NCI-H510A (cell line): ENCODE measurements at regions not wholly inside any gene's neighbourhood (a gene's known extent, or its start where the extent isn't known, plus 50 kb on each side); places are given as distances from the start of the nearest gene placed in this dataset.

Source experiments
- DNase-seq: peaks from one replicate; lab custom pipeline; 2025; lab: John Stamatoyannopoulos, UW

DNA sequence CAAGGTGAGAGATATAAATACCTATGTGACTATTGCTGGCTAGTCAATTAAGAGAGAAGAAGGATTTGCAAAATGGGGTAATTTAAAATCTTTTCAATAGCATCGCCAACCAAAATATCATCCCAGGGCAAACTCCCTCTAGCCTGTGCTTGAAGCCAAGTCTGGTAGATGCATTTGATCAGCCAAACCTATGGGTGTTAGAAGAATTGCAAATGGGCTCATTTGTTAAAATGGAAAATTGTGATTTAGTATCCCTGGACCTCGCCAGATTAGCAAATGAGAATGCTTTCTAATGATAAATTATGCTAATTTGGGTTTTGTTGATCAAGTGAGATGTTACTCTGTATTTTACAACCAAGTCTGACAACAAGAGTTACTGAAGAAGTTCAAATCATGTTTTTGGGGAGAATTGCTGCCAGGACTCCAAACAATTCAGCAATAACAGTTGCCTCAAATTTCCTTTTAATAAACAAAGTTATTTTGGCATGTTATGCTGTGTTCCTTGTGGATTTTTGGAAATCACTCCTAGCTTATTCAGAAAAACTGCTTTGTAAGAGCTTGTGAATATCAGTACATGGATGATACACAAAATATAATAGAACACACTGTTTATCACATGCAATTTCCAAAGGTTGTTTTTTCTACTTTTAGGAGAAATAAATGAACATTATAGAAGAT, 272.5 kb upstream of the PARD3B start:
- no peak for DNase-seq

GRCh38 chr2:204274429-204274828, 270.8 kb upstream of the PARD3B start:
- no peak for DNase-seq

DNA sequence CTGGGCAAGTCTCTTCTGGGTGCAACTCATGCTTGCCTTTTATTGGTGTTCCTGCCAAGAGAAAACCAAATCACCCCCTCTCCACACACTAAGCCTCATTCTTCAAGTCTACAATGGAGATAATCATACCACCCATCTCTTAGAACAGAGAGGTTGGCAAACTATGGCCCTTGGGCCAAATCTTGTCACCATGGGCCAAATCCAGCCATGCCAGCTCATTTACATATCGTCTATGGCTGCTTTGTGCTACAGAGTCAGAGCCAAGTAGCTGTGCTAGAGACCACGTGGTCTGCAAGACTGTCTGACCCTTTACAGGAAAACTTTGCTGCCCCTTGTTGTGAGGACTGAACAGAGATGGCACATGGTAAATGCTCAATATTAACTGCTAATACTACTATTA, 270.3 kb upstream of the PARD3B start:
- DNase-seq, result no peak

- no peak for DNase-seq
These were observed 268.0 kb upstream of the PARD3B start for GRCh38 chr2:204277226-204277625.

- no peak for DNase-seq
These were observed 266.8 kb upstream of the PARD3B start for GRCh38 chr2:204278454-204278853.

- no peak for DNase-seq
These were observed 265.5 kb upstream of the PARD3B start for GRCh38 chr2:204279819-204280218.

- DNase-seq, result no peak
These were observed 265.0 kb upstream of the PARD3B start for GRCh38 chr2:204280262-204280668.

DNA sequence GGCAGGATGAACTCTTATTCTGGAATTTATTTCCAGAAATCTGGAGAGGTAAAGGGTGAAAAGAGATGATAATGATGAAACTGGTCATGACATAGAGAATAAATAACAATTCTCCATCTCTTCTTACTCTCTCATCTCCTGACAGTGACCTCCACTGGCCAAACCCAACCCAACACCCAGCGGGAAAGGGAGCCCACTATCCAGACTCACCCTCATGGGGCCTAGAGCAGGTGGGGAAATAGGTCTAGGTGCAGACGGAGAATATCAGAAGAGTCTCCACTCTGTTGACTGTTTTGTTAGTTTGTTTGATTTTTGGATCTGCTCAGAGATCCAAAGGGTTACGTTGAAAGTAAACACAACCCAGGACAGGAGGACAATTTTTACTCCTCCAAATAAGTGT, 263.2 kb upstream of the PARD3B start:
- no peak for DNase-seq

DNA sequence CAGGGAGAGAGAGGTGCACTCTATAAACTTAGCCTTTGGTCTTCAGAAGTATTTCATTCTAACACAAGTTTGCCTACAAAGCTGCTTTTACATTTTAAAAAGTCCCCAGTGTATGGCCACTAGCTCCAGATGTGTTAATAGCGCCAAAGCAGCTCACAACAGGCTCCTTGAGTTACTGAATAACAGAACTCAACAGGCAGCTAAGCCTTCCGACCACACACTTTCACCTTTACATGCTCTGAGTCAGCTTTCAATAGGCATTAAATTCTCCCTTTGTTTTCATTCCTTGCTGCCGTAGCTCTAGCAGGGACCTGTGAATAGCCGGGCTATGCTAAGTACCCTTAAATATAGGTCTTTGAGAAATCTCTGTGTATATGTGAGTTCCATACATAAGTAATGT, 262.8 kb upstream of the PARD3B start:
- DNase-seq, result no peak

GRCh38 chr2:204289066-204289465, 256.2 kb upstream of the PARD3B start:
- DNase-seq, result no peak

GRCh38 chr2:204292439-204292838, 252.8 kb upstream of the PARD3B start:
- no peak for DNase-seq

- DNase-seq, result no peak
These were observed 251.2 kb upstream of the PARD3B start for GRCh38 chr2:204293884-204294747.

DNA sequence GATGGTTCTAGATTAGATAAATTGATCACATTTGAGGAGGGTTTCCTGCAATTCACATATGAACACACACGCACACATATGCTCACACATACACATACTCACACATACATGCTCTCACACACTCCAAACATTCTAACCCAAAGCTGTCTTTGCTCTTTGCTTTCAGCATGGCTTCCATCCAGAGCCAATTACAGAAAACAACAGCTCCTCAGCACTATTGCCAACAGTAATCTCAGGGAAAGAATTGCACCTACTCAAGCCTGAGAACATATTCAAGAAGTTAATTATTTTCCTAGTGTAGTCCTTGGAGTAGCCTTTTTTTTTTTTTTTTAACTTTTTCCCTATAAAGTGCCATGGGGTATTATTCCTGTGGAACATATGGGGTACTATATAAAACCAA, 246.9 kb upstream of the PARD3B start:
- DNase-seq, result no peak

- DNase-seq, result no peak
These were observed 245.5 kb upstream of the PARD3B start for GRCh38 chr2:204299766-204300165.

- DNase-seq, result no peak
These were observed 238.6 kb upstream of the PARD3B start for GRCh38 chr2:204306667-204307066.

DNA sequence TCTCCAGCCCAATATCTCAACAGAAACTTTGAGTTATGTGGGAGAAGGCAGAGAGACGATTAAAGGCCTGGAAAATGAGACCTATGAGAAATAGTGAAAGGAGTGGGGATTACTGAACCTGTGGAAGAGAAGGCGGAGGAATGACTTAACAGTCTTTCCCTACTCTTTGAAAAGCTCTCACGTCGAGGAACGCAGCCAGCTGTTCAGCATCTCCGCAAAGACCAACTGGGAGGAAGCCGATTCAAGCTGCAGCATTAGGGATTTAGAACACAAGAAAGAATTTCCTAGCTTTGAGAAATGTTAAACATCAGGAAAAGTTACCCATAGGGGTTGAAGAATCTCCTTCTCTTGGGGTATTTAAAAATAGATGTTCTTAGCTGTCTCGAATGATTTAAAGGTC, 233.2 kb upstream of the PARD3B start:
- no peak for DNase-seq

DNA sequence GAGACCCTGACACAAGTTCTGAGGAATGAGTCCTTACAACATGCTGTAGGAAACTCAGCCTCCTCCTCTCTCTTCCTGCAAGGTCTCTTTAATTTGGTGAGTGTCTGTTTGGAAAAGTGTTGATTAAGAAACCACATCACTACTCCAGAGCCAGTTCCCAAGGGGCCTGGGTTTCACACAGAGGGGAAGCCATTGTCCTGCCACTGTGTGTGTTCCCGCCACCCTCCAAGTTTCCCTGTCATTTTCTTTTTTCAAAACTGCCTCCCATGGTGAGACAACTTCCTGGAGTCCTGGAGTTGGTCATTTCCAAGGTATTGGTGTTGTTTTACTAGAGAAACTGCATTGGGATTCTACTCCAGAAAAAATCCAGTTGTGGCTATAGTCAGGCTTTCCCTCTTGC, 232.0 kb upstream of the PARD3B start:
- no peak for DNase-seq

DNA sequence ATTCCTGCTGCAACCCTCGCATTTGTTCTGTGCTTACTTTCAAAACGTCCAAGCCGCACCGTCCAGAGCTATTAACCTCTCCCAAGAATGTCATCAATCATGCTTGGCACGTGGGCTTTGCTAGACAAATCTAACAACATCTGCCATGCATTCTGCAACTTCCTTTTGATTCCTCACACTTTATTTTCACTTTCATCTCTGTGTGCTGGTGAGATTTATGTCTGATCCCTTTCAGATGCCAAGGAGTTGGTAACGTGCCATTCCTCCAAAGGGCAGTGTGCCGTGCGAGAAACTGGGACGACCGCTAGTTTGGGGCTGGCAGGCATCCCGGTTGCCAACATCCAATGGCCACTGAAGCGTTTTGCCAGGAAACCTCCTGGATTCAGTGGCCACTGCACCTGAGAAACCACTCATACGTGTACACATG, 230.0 kb upstream of the PARD3B start:
- no peak for DNase-seq

DNA sequence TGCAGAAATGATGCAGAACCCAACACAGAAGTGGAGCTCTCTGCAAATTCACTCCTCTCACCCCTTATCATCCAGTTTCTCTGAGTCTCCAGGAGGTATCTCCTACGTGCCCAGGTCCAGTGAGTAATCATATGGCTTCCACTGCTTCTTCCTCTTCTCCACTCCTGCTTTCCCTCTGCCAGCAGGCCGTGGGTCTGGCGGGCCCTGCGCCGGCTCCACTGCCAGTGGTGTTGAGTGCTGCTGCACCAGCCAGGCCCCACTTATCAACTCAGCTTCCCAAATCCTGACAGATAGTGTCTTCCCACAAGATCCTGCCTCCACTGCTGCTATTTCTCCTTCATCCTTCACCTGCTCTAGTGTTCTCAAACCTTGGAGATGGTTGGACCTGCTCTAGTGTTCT, 227.6 kb upstream of the PARD3B start:
- DNase-seq, result no peak

- DNase-seq, result no peak
These were observed 224.1 kb upstream of the PARD3B start for GRCh38 chr2:204321027-204321800.

- no peak for DNase-seq
These were observed 223.1 kb upstream of the PARD3B start for GRCh38 chr2:204321910-204322751.

- DNase-seq, result peak; percentile 35
These were observed 219.8 kb upstream of the PARD3B start for GRCh38 chr2:204325468-204325867.
